ENCODE measurements at regions not wholly inside any gene's neighbourhood (a gene's known extent, or its start where the extent isn't known, plus 50 kb on each side); places are given as distances from the start of the nearest gene placed in this dataset.

- H3K4me3 ChIP-seq (ENCODE audit: low read depth, low read length): no peak overlapping the region
- no peak for TF ChIP-seq CTCF (IDR thresholded peaks at IDR 0.05; ENCODE audit: borderline replicate concordance, insufficient read depth, low read depth, low read length)
These were observed 132.2 kb downstream of the TMCO5A start for GRCh38 chr15:38066612-38067011.

- H3K4me3 ChIP-seq (ENCODE audit: low read depth, low read length): no peak overlapping the region
- no peak for TF ChIP-seq CTCF (IDR thresholded peaks at IDR 0.05; ENCODE audit: borderline replicate concordance, insufficient read depth, low read depth, low read length)
These were observed 134.4 kb downstream of the TMCO5A start for GRCh38 chr15:38068626-38069391.

- no peak for TF ChIP-seq CTCF (IDR thresholded peaks at IDR 0.05; ENCODE audit: borderline replicate concordance, insufficient read depth, low read depth, low read length)
- H3K4me3 ChIP-seq (ENCODE audit: low read depth, low read length): no peak overlapping the region
These were observed 135.1 kb downstream of the TMCO5A start for GRCh38 chr15:38069511-38070011.

GRCh38 chr15:38070778-38071177 is 136.3 kb downstream of the TMCO5A start:
- no peak overlapping the region for H3K4me3 ChIP-seq (ENCODE audit: low read depth, low read length)
- no peak for TF ChIP-seq CTCF (IDR thresholded peaks at IDR 0.05; ENCODE audit: borderline replicate concordance, insufficient read depth, low read depth, low read length)

- no peak for TF ChIP-seq CTCF (IDR thresholded peaks at IDR 0.05; ENCODE audit: borderline replicate concordance, insufficient read depth, low read depth, low read length)
- no peak overlapping the region for H3K4me3 ChIP-seq (ENCODE audit: low read depth, low read length)
These were observed 137.0 kb downstream of the TMCO5A start for GRCh38 chr15:38071211-38071972.

GRCh38 chr15:38072007-38072347 is 137.5 kb downstream of the TMCO5A start:
- H3K4me3 ChIP-seq (ENCODE audit: low read depth, low read length): no peak overlapping the region
- no peak for TF ChIP-seq CTCF (IDR thresholded peaks at IDR 0.05; ENCODE audit: borderline replicate concordance, insufficient read depth, low read depth, low read length)

Data from GM12875 (cell line).